Activated T-helper 1 cell treated with anti-CD3 and anti-CD28 coated beads, Interleukin-12 subunit alpha, Interleukin-12 subunit beta, Interleukin-2, Interleukin-4 antibody, amounts not matched to agents 30 ng/mL and 10 ng/mL and 1 ng/mL, durations not matched to agents 14 hours and 24 hours and 36 hours (primary cell): ENCODE measurements at regions not wholly inside any gene's neighbourhood (a gene's known extent, or its start where the extent isn't known, plus 50 kb on each side); places are given as distances from the start of the nearest gene placed in this dataset.

ENCODE experiments used
- DNase-seq: peaks from one replicate; pipeline ENCODE4 v3.0.0; 2021; ENCODE audit warnings: low spot score
- H3K27ac Mint-ChIP-seq: one replicate; pipeline ENCODE4 v1.8.0; 2021; ENCODE audit warnings: mild to moderate bottlenecking, mixed read lengths
- H3K27me3 Mint-ChIP-seq: one replicate; pipeline ENCODE4 v1.8.0; 2022; ENCODE audit warnings: mild to moderate bottlenecking, moderate library complexity, mixed read lengths; ENCODE audit not compliant: insufficient read depth
- H3K36me3 Mint-ChIP-seq: one replicate; pipeline ENCODE4 v1.8.0; 2021; ENCODE audit warnings: low read depth, mixed read lengths
- H3K4me1 Mint-ChIP-seq: one replicate; pipeline ENCODE4 v1.8.0; 2021; ENCODE audit warnings: low read depth, mixed read lengths
- H3K4me3 Mint-ChIP-seq: one replicate; pipeline ENCODE4 v1.8.0; 2021; ENCODE audit warnings: mild to moderate bottlenecking, moderate library complexity, mixed read lengths
- H3K9me3 Mint-ChIP-seq: one replicate; pipeline ENCODE4 v1.8.0; 2021; ENCODE audit warnings: mixed read lengths
- intact Hi-C: fragments of 100-400 bp; cut with micrococcal nuclease; formaldehyde crosslinking; loops from one replicate; pipeline ENCODE4 v1.15.1; 2024

DNA sequence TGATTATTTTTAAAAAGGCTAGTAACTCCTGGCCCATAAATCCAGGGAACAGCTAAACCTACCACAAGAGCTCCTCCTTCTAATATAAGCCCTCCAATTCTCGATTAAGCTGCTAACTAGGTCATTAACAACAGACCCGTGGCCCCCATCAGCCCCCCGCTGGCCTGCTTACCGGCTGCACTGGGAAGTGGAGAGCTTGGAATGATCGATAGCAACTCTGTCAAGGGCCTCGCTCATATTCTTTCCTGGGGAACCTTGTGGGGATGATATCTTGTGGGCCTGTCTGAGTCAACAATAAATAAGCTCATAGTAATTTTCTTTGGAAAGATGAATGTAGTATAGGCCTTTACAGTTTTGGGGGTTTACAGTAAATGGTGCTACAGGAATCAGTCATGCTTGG, 353.5 kb downstream of the TCERG1L start:
- DNase-seq = no peak
- Mint-ChIP-seq H3K4me3 (no peak overlapping the region), H3K27me3 (peaks cover 2% of the 10 kb centered on the region), H3K9me3 (no peaks in the 10 kb centered on the region), H3K4me1 (no peaks in the 10 kb centered on the region), H3K36me3 (no peaks in the 10 kb centered on the region), H3K27ac (no peak overlapping the region)
- intact Hi-C loops = no loop called here

- intact Hi-C loops = no loop called here
- Mint-ChIP-seq H3K27ac (no peak overlapping the region), H3K4me3 (no peak overlapping the region), H3K9me3 (no peaks in the 10 kb centered on the region), H3K27me3 (peaks cover 2% of the 10 kb centered on the region), H3K4me1 (no peaks in the 10 kb centered on the region), H3K36me3 (no peaks in the 10 kb centered on the region)
- DNase-seq = no peak
These were observed 352.4 kb downstream of the TCERG1L start for GRCh38 chr10:130958981-130959751.

GRCh38 chr10:130959752-130960195, 351.7 kb downstream of the TCERG1L start:
- H3K27me3 Mint-ChIP-seq = peaks cover 2% of the 10 kb centered on the region

DNA sequence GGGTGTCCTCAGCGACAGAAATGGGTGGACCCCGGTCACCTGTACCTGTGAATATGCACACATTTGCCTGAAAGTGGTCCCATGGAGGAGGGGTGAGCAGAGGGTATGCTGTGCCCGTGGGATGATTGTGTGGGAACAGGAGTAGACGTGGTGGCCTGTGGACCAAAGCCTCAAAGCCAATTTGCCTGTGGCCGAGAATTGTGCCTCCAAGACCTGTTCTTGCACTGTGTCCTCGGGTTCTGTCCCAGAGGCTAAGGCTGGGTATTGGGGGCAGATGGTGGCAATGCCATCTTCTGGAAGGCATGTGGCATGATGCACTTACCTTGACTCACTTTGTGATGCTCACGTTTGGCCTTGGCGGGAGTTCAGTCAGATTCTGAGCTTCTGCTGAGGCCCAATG, 351.0 kb downstream of the TCERG1L start:
- DNase-seq = no peak
- Mint-ChIP-seq H3K4me1 (no peaks in the 10 kb centered on the region), H3K36me3 (no peaks in the 10 kb centered on the region), H3K4me3 (no peak overlapping the region), H3K27me3 (no peaks in the 10 kb centered on the region), H3K9me3 (no peaks in the 10 kb centered on the region), H3K27ac (no peak overlapping the region)
- intact Hi-C loops = no loop called here

More at GRCh38 chr10:130959752-130960195, 351.7 kb downstream of the TCERG1L start:
- Mint-ChIP-seq H3K27ac (no peak overlapping the region), H3K4me3 (no peak overlapping the region), H3K36me3 (no peaks in the 10 kb centered on the region), H3K4me1 (no peaks in the 10 kb centered on the region), H3K9me3 (no peaks in the 10 kb centered on the region)
- no peak for DNase-seq
- intact Hi-C loops = no loop called here

DNA sequence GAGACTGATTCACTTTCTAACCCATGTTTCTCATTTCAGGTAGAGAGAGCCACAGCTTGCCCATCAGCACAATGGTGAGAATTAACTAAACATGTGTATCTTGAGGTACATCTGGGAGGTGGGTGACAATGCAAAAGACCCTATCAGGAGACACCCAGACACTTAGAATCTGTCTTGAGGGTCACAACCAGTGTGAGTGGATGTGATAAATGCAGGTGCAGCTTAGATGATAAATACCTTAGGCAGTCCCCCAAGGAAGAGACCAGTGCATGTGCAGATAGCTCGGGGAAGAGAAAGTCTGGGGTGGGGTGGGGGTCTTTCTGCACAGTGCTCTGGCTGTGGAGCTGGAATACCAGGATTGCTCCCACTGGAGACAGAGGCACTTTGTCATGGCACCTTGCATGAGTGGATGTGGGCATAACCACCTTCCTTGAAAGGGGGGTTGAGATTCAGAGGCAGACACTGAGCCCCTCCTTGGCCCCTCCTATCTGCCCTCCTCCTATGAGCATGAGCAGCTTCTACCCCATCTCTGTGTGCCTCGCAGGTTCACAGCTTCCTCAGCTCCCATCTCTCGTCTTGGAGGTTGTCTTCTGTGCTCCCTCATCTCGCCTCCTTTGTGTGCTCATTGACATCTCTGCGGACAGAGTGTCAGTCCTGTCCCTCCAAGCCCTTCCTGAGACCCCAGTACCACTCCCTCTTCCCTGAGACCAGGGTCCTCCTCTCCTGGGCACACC, 349.8 kb downstream of the TCERG1L start:
- Mint-ChIP-seq H3K36me3 (no peaks in the 10 kb centered on the region), H3K9me3 (no peaks in the 10 kb centered on the region), H3K4me1 (no peaks in the 10 kb centered on the region), H3K27me3 (no peaks in the 10 kb centered on the region), H3K27ac (no peak overlapping the region), H3K4me3 (no peak overlapping the region)
- no peak for DNase-seq
- intact Hi-C loops = no loop called here

GRCh38 chr10:130962240-130963051, 349.1 kb downstream of the TCERG1L start:
- no peak overlapping the region for H3K4me3 Mint-ChIP-seq
- H3K27ac Mint-ChIP-seq = no peak overlapping the region
- no peaks in the 10 kb centered on the region for H3K4me1 Mint-ChIP-seq
- H3K27me3 Mint-ChIP-seq = no peaks in the 10 kb centered on the region
- intact Hi-C loops = no loop called here
- H3K9me3 Mint-ChIP-seq = no peaks in the 10 kb centered on the region
- no peak for DNase-seq
- no peaks in the 10 kb centered on the region for H3K36me3 Mint-ChIP-seq

DNA sequence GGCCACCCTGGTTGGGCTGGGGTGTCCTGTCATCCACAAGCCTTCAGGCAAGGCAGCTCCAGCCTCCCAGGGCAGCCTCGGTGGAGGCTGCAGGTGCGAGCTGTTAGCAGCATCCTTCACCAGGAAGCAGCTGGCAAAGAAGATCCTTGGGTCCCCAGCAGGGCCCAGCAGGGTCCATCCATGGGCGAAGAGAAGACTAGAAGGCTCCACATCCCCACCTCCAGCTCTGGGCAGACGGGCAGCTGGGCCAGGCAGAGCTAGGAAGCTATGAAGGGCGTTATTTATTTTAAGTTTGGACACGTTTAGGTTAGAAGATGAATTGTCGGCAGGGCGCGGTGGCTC, 348.5 kb downstream of the TCERG1L start:
- Mint-ChIP-seq H3K27ac (no peak overlapping the region), H3K9me3 (no peaks in the 10 kb centered on the region), H3K4me3 (no peak overlapping the region), H3K36me3 (no peaks in the 10 kb centered on the region), H3K27me3 (no peaks in the 10 kb centered on the region), H3K4me1 (no peaks in the 10 kb centered on the region)
- intact Hi-C loops = no loop called here
- DNase-seq = no peak

DNA sequence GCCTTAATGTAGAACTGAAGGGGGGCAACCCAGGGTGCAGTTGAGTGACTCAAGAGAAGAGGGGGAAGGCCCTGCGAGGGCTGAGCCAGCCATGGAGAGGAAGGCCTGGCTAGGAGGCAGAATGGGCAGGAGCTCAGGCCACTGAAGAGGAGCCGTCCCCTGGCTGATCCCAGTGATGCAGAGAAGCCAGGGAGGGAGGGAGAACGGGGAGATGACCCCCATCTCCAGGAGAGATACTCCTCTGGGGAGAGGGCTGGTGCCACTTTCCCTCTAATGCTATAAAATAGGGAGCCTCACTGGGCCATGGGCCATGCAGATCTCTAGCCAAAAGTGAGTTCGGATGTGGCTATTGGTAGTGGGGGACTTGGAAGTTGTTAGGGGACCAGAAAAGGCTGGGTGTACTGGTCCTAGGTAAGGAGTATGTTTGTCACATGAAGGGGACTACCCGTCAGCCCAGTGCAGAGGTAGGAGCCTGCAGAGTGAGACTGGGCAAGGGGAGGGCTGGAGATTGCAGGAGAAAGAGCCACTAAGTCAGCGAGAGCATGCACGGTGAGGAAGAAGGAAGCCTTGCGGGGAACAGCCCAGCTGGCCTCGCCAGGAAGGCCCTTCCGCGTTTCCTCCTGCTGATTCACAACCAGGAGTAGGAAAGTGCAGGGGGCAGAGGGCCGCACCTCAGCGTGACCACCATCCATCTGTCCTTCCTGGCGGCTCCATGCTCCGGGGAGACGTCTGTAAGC, 347.6 kb downstream of the TCERG1L start:
- Mint-ChIP-seq H3K4me1 (no peaks in the 10 kb centered on the region), H3K36me3 (no peaks in the 10 kb centered on the region), H3K27ac (no peak overlapping the region), H3K27me3 (no peaks in the 10 kb centered on the region), H3K9me3 (no peaks in the 10 kb centered on the region), H3K4me3 (no peak overlapping the region)
- no peak for DNase-seq
- intact Hi-C loops = no loop called here

- Mint-ChIP-seq H3K4me3 (no peak overlapping the region), H3K4me1 (no peaks in the 10 kb centered on the region), H3K27ac (no peak overlapping the region), H3K36me3 (no peaks in the 10 kb centered on the region), H3K9me3 (no peaks in the 10 kb centered on the region), H3K27me3 (no peaks in the 10 kb centered on the region)
- intact Hi-C loops = no loop called here
- no peak for DNase-seq
These were observed 346.8 kb downstream of the TCERG1L start for GRCh38 chr10:130964771-130965170.

- intact Hi-C loops = no loop called here
- Mint-ChIP-seq H3K27me3 (no peaks in the 10 kb centered on the region), H3K4me1 (no peaks in the 10 kb centered on the region), H3K4me3 (no peak overlapping the region), H3K36me3 (no peaks in the 10 kb centered on the region), H3K27ac (no peak overlapping the region), H3K9me3 (no peaks in the 10 kb centered on the region)
- DNase-seq = no peak
These were observed 344.4 kb downstream of the TCERG1L start for GRCh38 chr10:130967161-130967560.

GRCh38 chr10:130967784-130968183, 343.7 kb downstream of the TCERG1L start:
- H3K4me3 Mint-ChIP-seq = no peak overlapping the region
- no peaks in the 10 kb centered on the region for H3K27me3 Mint-ChIP-seq
- DNase-seq = no peak
- H3K27ac Mint-ChIP-seq = no peak overlapping the region
- no peaks in the 10 kb centered on the region for H3K9me3 Mint-ChIP-seq
- intact Hi-C loops = no loop called here
- no peaks in the 10 kb centered on the region for H3K36me3 Mint-ChIP-seq
- H3K4me1 Mint-ChIP-seq = no peaks in the 10 kb centered on the region

GRCh38 chr10:130968511-130968910, 343.0 kb downstream of the TCERG1L start:
- Mint-ChIP-seq H3K9me3 (no peaks in the 10 kb centered on the region), H3K36me3 (no peaks in the 10 kb centered on the region), H3K4me3 (no peak overlapping the region), H3K4me1 (no peaks in the 10 kb centered on the region), H3K27me3 (no peaks in the 10 kb centered on the region), H3K27ac (no peak overlapping the region)
- intact Hi-C loops = no loop called here
- no peak for DNase-seq
